Activated naive CD8-positive, alpha-beta T cell treated with anti-CD3 and anti-CD28 coated beads for 36 hours (primary cell): ENCODE measurements at regions not wholly inside any gene's neighbourhood (a gene's known extent, or its start where the extent isn't known, plus 50 kb on each side); places are given as distances from the start of the nearest gene placed in this dataset.
"Not testable (repeated sequence)": the region's sequence is repeated elsewhere in the genome, so short reads cannot be mapped to it uniquely, and the experiment has no call there.

ENCODE experiments used
- DNase-seq: peaks from one replicate; pipeline ENCODE4 v3.0.0; 2021
- H3K27ac Mint-ChIP-seq: one replicate; pipeline ENCODE4 v1.8.0; 2022; ENCODE audit warnings: mild to moderate bottlenecking, moderate library complexity, mixed read lengths
- H3K27me3 Mint-ChIP-seq: one replicate; pipeline ENCODE4 v1.8.0; 2022; ENCODE audit warnings: mild to moderate bottlenecking, mixed read lengths
- H3K36me3 Mint-ChIP-seq: one replicate; pipeline ENCODE4 v1.8.0; 2021; ENCODE audit warnings: mild to moderate bottlenecking, mixed read lengths
- H3K4me1 Mint-ChIP-seq: one replicate; pipeline ENCODE4 v1.8.0; 2021; ENCODE audit warnings: mixed read lengths
- H3K4me3 Mint-ChIP-seq: one replicate; pipeline ENCODE4 v1.8.0; 2022; ENCODE audit warnings: mild to moderate bottlenecking, moderate library complexity, mixed read lengths
- H3K9me3 Mint-ChIP-seq: one replicate; pipeline ENCODE4 v1.8.0; 2022; ENCODE audit warnings: mixed read lengths

DNA sequence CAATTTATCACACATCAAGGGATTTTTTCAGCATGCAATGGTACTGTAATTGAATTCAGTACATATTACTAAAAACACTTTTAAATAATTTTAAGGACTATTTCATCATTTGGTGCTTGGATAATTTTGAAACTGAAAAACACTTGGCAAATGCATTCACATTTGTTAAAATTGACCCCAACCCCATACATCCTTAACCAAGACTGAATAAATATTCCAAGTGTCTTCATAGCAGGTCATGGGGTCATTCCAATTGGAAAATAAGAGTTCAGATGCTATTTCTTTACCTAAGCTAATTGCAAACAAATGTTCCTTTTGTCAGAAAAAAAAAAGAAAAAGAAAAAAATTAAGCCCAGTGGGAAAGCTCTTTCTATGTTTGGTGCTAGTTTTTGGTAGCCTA lies 516.4 kb upstream of the SPRY2 start:
- no peak for DNase-seq
- Mint-ChIP-seq H3K4me1 (no peaks in the 10 kb centered on the region), H3K27me3 (no peaks in the 10 kb centered on the region), H3K9me3 (peaks cover 4% of the 10 kb centered on the region), H3K36me3 (no peaks in the 10 kb centered on the region), H3K4me3 (no peak overlapping the region), H3K27ac (peak overlapping the region; percentile 21)

DNA sequence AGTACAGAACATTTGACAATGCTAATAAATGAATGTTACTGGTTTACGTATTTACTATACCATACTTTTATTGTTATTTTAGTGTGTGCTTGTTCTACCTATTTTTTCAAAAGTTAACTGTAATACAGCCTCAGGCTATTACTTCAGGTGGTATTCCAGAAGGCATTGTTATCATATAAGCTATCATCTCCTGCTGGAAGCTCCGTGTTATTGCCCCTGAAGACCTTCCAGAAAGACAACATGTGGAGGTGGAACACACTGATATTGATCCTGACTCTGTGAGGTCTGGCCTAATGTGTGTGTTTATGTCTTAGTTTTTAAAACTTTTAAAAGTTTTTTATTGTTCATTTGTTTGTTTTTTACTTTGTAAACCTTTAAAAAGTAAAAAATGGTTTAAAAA lies 509.8 kb upstream of the SPRY2 start:
- Mint-ChIP-seq H3K27me3 (no peaks in the 10 kb centered on the region), H3K27ac (no peak overlapping the region), H3K4me1 (no peaks in the 10 kb centered on the region), H3K4me3 (no peak overlapping the region), H3K36me3 (no peaks in the 10 kb centered on the region), H3K9me3 (peaks cover 4% of the 10 kb centered on the region)
- no peak for DNase-seq

DNA sequence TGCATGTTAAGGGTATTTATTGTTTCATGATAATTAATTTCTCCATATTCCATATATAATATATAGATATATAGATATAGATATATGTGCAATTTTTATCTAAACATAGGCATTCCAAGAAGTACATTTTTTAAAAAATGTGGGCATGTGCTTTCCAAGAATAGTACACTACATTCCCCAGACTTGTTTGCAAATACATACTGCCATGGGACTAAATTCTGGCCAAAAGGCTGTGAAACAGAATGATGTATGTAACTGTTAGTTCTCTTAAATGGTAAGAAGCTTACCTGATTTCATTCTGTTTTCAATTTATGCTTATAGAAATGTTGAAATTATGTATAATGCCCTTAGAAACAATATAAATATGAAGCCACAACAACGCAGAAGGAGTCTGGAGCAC lies 503.2 kb upstream of the SPRY2 start:
- Mint-ChIP-seq H3K9me3 (peaks cover 1% of the 10 kb centered on the region), H3K4me1 (no peaks in the 10 kb centered on the region), H3K36me3 (no peaks in the 10 kb centered on the region), H3K4me3 (no peak overlapping the region), H3K27ac (no peak overlapping the region), H3K27me3 (no peaks in the 10 kb centered on the region)
- DNase-seq, result no peak

DNA sequence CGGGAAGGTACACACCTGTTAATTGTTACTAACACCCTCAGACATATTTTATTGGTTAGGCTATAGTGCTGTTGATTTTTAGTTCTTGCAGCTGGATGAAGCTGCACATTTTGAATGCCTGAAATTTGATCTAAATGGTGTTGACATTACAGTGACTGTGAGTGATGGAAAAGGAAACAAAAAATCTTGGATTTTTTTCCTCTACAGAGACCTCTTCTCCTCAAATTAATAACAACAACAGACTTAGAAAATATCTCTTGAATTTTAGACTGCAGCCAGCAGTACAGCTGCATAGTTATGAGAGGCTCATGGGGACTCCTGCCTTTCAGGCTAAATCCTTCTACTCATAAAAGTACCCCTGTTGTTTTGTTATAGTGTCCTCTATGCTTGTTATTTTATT lies 500.5 kb upstream of the SPRY2 start:
- no peak overlapping the region for H3K4me3 Mint-ChIP-seq
- DNase-seq, result no peak
- no peaks in the 10 kb centered on the region for H3K4me1 Mint-ChIP-seq
- no peaks in the 10 kb centered on the region for H3K36me3 Mint-ChIP-seq
- H3K9me3 Mint-ChIP-seq, result no peaks in the 10 kb centered on the region
- no peaks in the 10 kb centered on the region for H3K27me3 Mint-ChIP-seq
- H3K27ac Mint-ChIP-seq, result no peak overlapping the region

DNA sequence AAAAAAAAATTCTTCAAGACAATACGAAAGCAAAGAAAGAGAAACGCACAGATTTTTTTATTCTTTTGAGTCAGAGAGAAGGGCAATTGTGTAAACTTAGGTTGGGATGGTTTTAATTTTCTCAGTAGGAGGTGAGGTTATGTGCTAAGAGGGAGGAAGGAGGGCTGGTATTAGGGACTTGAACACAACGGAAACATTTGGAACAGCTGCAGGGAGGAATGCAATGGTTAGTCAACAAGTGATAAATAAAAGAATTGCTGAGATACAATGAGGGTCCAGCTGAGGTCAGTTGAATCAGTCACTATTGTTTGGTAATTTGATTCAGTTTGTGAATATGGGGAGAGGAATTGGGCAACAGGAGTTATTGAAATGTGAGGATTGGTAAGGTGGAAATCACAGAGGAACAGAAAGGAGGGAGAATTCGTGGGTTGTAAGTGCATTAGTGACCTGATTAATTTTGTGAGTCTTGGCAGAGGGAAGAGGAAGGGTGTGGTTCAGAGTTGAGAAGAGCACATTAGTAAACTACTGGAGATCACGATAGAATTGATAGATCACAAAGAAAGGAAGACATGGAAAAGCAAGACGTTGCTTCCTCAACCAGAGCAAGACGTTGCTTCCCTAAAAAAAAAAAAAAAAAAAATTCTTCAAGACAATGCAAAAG lies 499.5 kb upstream of the SPRY2 start:
- no peak overlapping the region for H3K4me3 Mint-ChIP-seq
- H3K9me3 Mint-ChIP-seq, result peaks cover 4% of the 10 kb centered on the region
- H3K36me3 Mint-ChIP-seq, result no peaks in the 10 kb centered on the region
- H3K27ac Mint-ChIP-seq, result no peak overlapping the region
- no peaks in the 10 kb centered on the region for H3K27me3 Mint-ChIP-seq
- no peak for DNase-seq
- H3K4me1 Mint-ChIP-seq, result no peaks in the 10 kb centered on the region

DNA sequence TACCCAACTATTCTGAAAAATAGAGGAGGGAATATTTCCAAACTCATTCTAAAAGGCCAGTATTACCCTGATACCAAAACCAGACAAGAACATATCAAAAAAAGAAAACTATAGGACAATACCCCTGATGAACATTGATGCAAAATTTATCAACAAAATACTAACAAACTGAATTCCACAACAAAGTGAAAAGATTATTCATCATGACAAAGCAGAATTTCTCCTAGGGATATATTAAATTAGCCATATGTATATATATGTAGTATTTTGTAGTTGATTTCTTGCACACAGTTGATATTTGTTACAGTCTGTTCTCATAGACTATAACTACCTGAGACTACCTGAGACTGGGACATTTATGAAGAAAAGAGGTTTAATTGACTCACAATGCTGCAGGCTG lies 495.0 kb upstream of the SPRY2 start:
- Mint-ChIP-seq H3K9me3 (peaks cover 8% of the 10 kb centered on the region), H3K36me3 (no peaks in the 10 kb centered on the region), H3K4me1 (no peaks in the 10 kb centered on the region), H3K27ac (no peak overlapping the region), H3K27me3 (no peaks in the 10 kb centered on the region), H3K4me3 (no peak overlapping the region)
- no peak for DNase-seq

DNA sequence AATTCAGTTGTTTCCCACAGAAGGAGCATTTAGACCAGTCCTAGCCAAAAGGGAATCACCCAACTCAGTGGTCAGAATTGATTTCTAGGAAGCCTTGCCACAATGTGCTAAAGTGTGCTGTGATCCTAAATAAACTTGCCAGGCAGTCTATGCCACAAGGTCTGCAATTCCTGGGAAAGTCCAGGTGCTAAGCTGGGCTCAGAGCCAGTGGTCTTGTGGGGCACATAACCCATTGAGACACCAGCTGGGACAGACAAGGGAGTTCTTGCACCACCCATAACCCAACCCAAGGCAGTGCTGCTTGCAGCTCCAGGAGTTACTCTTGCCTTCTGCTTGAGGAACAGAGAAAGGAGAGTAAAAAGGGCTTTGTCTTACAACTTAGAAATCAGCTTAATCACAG lies 489.5 kb upstream of the SPRY2 start:
- no peaks in the 10 kb centered on the region for H3K27me3 Mint-ChIP-seq
- H3K9me3 Mint-ChIP-seq, result peaks cover 17% of the 10 kb centered on the region
- no peak overlapping the region for H3K4me3 Mint-ChIP-seq
- no peak overlapping the region for H3K27ac Mint-ChIP-seq
- DNase-seq, result no peak
- H3K36me3 Mint-ChIP-seq, result no peaks in the 10 kb centered on the region
- no peaks in the 10 kb centered on the region for H3K4me1 Mint-ChIP-seq

DNA sequence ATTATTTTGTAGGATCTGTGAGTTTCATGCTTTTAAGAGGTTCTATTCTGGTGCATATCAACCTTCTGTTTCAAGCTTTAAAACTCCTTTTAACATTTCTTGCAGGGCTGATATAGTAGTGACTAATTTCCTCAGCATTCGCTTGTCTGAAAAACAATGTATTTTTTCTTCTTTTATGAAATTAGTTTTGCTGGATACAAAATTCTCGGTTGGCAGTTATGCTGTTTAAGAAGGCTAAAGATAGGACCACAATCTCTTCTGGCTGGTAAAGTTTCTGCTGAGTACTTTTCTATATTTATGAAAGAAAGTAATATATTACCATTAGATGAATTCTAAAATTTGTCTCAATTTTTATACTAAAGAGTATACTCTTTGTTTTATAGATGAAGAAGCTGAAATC lies 487.8 kb upstream of the SPRY2 start:
- Mint-ChIP-seq H3K27me3 (no peaks in the 10 kb centered on the region), H3K9me3 (peaks cover 16% of the 10 kb centered on the region), H3K4me3 (no peak overlapping the region), H3K4me1 (no peaks in the 10 kb centered on the region), H3K36me3 (no peaks in the 10 kb centered on the region), H3K27ac (no peak overlapping the region)
- DNase-seq, result no peak

DNA sequence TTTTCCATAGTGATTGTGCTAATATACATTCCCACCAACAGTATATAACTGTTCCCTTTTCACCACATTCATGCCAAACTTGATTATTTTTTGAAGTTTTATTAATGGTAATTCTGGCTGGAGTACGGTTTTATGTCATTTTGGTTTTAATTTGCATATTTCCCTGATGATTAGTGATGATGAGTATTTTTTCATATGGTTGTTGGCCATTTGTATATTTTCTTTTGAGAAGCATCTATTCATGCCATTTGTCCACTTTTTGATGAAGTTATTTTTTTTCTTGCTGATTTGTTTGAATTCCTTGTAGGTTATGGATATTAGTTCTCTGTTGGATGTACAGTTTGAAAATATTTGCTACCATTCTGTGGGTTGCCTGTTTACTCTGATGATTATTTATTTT lies 484.4 kb upstream of the SPRY2 start:
- Mint-ChIP-seq H3K4me3 (no peak overlapping the region), H3K36me3 (no peaks in the 10 kb centered on the region), H3K27ac (no peak overlapping the region), H3K4me1 (no peaks in the 10 kb centered on the region), H3K9me3 (peaks cover 13% of the 10 kb centered on the region), H3K27me3 (no peaks in the 10 kb centered on the region)
- DNase-seq, result no peak

DNA sequence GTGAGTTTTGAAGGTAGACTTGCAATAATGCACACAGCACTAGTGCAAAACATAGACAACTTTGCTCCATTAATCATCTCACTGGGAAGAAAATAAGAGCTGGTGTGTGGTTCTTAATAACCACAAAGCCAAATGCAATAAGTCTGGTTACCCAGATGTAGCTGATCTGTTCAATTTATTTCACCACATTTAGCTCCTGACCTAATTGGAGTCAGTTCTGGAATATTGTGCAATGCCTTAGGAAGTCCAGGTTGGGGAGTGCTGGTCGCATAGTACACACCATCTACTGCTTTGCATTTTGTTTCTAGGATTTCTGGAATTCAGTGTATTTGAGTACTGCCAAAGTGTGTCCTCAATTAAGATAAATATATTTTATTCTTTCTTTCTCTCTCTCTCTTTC lies 483.3 kb upstream of the SPRY2 start:
- DNase-seq, result no peak
- H3K27me3 Mint-ChIP-seq, result no peaks in the 10 kb centered on the region
- peaks cover 13% of the 10 kb centered on the region for H3K9me3 Mint-ChIP-seq
- H3K4me1 Mint-ChIP-seq, result no peaks in the 10 kb centered on the region
- H3K27ac Mint-ChIP-seq, result no peak overlapping the region
- H3K36me3 Mint-ChIP-seq, result no peaks in the 10 kb centered on the region
- no peak overlapping the region for H3K4me3 Mint-ChIP-seq

DNA sequence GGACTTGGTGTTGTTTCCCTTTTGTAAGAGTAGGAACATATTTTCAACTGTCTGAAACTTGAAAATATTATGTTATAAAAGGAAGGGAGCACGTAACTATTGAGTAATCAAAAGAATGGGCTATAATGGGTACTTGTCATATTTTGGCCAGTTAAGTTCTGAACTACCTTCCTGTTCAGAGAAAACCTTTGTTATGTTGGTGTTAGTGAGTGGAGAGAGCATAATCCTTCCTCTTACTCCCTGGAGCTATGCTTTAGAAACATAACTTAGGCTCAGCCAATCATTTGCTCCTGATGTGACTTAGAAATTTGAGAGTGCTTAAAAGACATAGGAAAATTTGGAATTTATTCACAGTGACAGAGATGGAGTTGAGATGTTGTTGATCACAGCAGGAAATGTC lies 482.5 kb upstream of the SPRY2 start:
- Mint-ChIP-seq H3K27me3 (no peaks in the 10 kb centered on the region), H3K27ac (no peak overlapping the region), H3K36me3 (no peaks in the 10 kb centered on the region), H3K9me3 (peaks cover 11% of the 10 kb centered on the region), H3K4me3 (no peak overlapping the region), H3K4me1 (no peaks in the 10 kb centered on the region)
- DNase-seq, result no peak

DNA sequence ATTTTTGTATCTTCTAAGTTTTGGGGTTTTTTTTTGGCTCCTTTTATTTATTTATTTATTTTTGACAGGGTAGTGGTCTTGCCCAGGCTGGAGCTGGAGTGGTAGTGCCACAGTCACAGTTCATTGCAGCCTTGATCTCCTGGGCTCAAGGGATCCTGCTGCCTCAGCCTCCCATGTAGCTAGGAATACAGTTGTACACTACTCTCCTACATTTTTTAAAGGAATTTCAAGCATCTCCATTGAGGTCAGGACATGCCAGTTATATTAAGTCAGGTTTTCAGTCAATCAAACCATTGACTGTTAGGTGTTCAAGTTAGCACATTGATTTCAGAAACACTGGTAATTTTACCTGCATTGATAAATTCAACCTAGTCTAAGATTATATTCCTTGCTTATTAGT lies 480.5 kb upstream of the SPRY2 start:
- DNase-seq, result no peak
- H3K4me3 Mint-ChIP-seq, result no peak overlapping the region
- H3K27me3 Mint-ChIP-seq, result no peaks in the 10 kb centered on the region
- H3K9me3 Mint-ChIP-seq, result peaks cover 9% of the 10 kb centered on the region
- no peak overlapping the region for H3K27ac Mint-ChIP-seq
- no peaks in the 10 kb centered on the region for H3K36me3 Mint-ChIP-seq
- H3K4me1 Mint-ChIP-seq, result no peaks in the 10 kb centered on the region

DNA sequence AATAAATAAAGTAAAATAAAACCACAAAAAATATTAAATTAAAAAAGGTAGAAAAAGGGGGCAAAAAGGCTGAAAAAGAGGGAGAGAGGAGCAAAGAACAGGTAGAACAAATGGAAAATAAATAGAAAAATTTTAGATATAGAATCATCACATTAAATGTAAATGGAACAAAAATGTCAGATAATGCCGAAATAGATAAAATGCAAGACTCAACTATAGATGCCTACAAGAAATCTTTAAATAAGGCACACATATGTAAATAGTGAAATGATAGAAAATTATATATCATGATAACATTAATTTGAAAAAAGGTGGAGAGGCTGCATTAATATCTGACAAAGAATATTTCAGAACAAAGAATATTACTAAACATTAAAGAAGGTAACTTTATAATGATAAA lies 477.1 kb upstream of the SPRY2 start:
- H3K4me3 Mint-ChIP-seq, result no peak overlapping the region
- no peaks in the 10 kb centered on the region for H3K4me1 Mint-ChIP-seq
- no peak overlapping the region for H3K27ac Mint-ChIP-seq
- DNase-seq, result no peak
- no peaks in the 10 kb centered on the region for H3K36me3 Mint-ChIP-seq
- H3K9me3 Mint-ChIP-seq, result peaks cover 2% of the 10 kb centered on the region
- no peaks in the 10 kb centered on the region for H3K27me3 Mint-ChIP-seq

DNA sequence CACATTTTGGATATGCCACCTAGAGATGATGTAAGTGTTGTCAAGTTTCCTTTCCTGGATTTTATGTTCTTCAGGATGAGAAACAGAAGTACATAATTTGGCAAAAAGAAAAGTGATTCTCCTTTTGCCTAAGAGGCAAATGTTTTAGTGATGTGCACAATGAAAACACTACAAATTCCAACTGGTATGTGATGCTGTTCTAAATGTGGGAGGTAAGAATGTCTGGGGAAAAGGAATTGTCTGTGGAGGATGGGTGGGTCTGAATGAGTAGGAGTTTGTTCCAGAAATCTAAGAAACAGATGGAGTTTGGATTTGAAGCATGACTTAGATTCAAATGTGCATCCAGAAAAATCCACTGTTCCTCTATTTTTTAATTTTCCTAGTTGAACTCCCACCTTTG lies 473.6 kb upstream of the SPRY2 start:
- H3K27me3 Mint-ChIP-seq, result no peaks in the 10 kb centered on the region
- no peak for DNase-seq
- H3K9me3 Mint-ChIP-seq, result peaks cover 2% of the 10 kb centered on the region
- no peaks in the 10 kb centered on the region for H3K4me1 Mint-ChIP-seq
- no peak overlapping the region for H3K27ac Mint-ChIP-seq
- no peak overlapping the region for H3K4me3 Mint-ChIP-seq
- H3K36me3 Mint-ChIP-seq, result no peaks in the 10 kb centered on the region

DNA sequence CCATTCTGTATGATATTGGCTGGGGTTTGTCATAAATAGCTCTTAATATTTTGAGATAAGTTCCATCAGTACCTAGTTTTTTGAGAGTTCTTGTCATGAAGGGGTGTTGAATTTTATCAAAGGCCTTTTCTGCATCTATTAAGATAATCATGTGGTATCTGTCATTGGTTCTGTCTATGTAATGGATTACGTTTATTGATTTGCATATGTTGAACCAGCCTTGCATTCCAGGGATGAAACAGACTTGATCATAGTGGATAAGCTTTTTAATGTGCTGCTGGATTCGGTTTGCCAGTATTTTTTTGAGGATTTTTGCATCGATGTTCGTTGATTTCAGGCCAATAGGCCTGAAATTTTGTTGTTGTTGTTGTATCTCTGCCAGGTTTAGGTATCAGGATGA lies 469.4 kb upstream of the SPRY2 start:
- not testable (repeated sequence) for H3K36me3 Mint-ChIP-seq, H3K4me1 Mint-ChIP-seq, H3K27me3 Mint-ChIP-seq, DNase-seq, H3K4me3 Mint-ChIP-seq, H3K9me3 Mint-ChIP-seq, H3K27ac Mint-ChIP-seq

DNA sequence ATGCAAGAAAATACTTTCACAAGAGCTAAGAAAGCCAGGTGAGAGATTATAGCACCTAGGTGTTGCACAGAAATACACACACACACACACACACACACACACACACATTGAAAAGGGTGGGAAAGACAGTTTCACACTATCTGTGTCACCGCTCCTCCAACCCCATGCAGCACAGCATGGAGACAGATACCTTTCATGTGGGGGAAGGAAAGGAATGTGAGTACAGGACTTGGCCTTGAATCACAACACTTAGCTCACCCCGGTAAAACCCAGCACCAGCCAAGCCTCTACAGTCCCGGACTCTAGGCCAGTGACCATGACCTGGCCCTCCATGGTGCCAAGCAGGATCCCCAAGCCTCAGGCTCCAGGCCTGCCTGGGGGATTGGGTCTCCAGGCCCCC lies 462.0 kb upstream of the SPRY2 start:
- H3K27me3 Mint-ChIP-seq, result no peaks in the 10 kb centered on the region
- H3K27ac Mint-ChIP-seq, result no peak overlapping the region
- no peak overlapping the region for H3K4me3 Mint-ChIP-seq
- no peaks in the 10 kb centered on the region for H3K4me1 Mint-ChIP-seq
- H3K36me3 Mint-ChIP-seq, result no peaks in the 10 kb centered on the region
- H3K9me3 Mint-ChIP-seq, result peaks cover 3% of the 10 kb centered on the region
- no peak for DNase-seq
